ENCODE measurements at regions not wholly inside any gene's neighbourhood (a gene's known extent, or its start where the extent isn't known, plus 50 kb on each side); places are given as distances from the start of the nearest gene placed in this dataset.

DNA sequence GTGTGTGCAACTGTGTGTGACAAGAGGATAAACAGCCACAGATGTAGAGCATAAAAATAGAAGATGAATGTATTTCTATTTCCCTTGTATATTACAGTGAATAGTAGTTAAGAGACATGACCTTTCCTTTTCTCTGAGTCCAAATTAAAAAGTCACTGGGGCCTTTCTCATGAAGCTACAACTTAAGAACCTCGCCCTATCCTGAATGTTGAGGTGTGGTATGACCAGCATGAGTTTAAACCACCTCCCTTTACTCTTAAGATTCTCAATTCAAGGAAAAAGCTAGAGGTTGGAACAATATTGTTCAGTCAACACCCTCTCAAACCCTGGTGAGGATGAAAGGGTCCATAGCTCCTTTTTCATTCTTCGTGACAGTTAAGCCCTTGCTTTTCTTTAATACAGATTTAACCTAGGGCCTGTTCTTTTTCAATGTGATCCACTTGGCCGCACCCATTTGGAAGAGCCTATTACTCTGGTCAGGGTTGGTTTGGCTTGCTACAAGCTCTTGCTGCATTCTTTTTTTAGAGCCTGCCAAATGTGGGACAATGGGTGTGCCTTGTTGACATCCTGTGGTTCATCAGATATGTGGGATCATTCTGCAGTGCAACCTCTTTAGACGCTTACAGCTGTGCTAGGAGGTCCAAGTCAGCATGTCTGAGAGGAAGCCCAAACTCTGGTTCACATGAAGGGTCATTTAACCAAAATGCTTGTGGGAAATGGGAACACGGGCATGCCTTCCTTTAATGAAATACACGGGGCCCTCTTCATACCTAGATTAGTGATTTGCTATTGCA, 290.0 kb downstream of the HAO1 start:
- TF ChIP-seq, protein P1, sequence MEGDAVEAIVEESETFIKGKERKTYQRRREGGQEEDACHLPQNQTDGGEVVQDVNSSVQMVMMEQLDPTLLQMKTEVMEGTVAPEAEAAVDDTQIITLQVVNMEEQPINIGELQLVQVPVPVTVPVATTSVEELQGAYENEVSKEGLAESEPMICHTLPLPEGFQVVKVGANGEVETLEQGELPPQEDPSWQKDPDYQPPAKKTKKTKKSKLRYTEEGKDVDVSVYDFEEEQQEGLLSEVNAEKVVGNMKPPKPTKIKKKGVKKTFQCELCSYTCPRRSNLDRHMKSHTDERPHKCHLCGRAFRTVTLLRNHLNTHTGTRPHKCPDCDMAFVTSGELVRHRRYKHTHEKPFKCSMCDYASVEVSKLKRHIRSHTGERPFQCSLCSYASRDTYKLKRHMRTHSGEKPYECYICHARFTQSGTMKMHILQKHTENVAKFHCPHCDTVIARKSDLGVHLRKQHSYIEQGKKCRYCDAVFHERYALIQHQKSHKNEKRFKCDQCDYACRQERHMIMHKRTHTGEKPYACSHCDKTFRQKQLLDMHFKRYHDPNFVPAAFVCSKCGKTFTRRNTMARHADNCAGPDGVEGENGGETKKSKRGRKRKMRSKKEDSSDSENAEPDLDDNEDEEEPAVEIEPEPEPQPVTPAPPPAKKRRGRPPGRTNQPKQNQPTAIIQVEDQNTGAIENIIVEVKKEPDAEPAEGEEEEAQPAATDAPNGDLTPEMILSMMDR (IDR thresholded peaks at IDR 0.05), result no peak
- TF ChIP-seq TCF7L2 (IDR thresholded peaks at IDR 0.05; ENCODE audit: low read depth, low read length) (no peak), POLR2AphosphoS5 (IDR thresholded peaks at IDR 0.05; ENCODE audit: low read depth, low read length) (no peak), SIN3A (IDR thresholded peaks at IDR 0.05; ENCODE audit: borderline replicate concordance, insufficient read depth, low read depth, low read length) (no peak), REST (IDR thresholded peaks at IDR 0.05; ENCODE audit: insufficient read depth in 1 of 2, low read depth in 2 of 2, low read length in 1 of 2) (no peak)

Measured in Panc1 (cell line).